ENCODE measurements at regions not wholly inside any gene's neighbourhood (a gene's known extent, or its start where the extent isn't known, plus 50 kb on each side); places are given as distances from the start of the nearest gene placed in this dataset.
"Not testable (repeated sequence)": the region's sequence is repeated elsewhere in the genome, so short reads cannot be mapped to it uniquely, and the experiment has no call there.

- not testable (repeated sequence) for TF ChIP-seq CTCF (IDR thresholded peaks at IDR 0.05; ENCODE audit: low read depth, low read length); EZH2phosphoT487 (IDR thresholded peaks at IDR 0.05; ENCODE audit: low read depth)
Measured at GRCh38 chr7:150084724-150085123, 211.0 kb downstream of the ATP6V0E2 start.
